AG04450 (cell line): ENCODE measurements at regions not wholly inside any gene's neighbourhood (a gene's known extent, or its start where the extent isn't known, plus 50 kb on each side); places are given as distances from the start of the nearest gene placed in this dataset.

Experiments used
- CTCF ChIA-PET: fragments of 300-600, 350-600 bp; formaldehyde crosslinking; extraction: SDS; loops from one replicate; lab custom pipeline; 2022; ENCODE audit warnings: antibody characterized with exemption, inconsistent platforms; lab: Charles Lee
- POLR2A ChIA-PET: fragments of 350-600 bp; formaldehyde crosslinking; extraction: SDS; loops from one replicate; lab custom pipeline; 2021; ENCODE audit warnings: antibody characterized with exemption, inconsistent platforms; lab: Yijun Ruan, JAX
- DNase-seq: peaks from one replicate; pipeline ENCODE4 v3.0.0-alpha.2; 2011; ENCODE audit warnings: low read depth, low spot score
- H3K27ac ChIP-seq: one replicate; pipeline ENCODE4 v1.5.1; 2012; ENCODE audit warnings: low read depth, low read length, control low read depth
- H3K27me3 ChIP-seq: one replicate; pipeline ENCODE4 v1.6.0; 2012; ENCODE audit warnings: low read length; ENCODE audit not compliant: control insufficient read depth, insufficient read depth
- H3K4me3 ChIP-seq: 2 replicates; pipeline ENCODE4 v1.5.1; 2011; ENCODE audit warnings: mild to moderate bottlenecking, low read depth, low read length, control low read depth
- H3K9me3 ChIP-seq: 2 replicates; pipeline ENCODE4 v1.5.1; 2012; ENCODE audit warnings: low read length; ENCODE audit not compliant: control insufficient read depth, insufficient read depth
- TF ChIP-seq, protein P1 (sequence below): IDR thresholded peaks from 2 replicates; pipeline ENCODE4 v1.5.1; 2011; ENCODE audit warnings: low read depth, low read length, control low read depth, inconsistent platforms

DNA sequence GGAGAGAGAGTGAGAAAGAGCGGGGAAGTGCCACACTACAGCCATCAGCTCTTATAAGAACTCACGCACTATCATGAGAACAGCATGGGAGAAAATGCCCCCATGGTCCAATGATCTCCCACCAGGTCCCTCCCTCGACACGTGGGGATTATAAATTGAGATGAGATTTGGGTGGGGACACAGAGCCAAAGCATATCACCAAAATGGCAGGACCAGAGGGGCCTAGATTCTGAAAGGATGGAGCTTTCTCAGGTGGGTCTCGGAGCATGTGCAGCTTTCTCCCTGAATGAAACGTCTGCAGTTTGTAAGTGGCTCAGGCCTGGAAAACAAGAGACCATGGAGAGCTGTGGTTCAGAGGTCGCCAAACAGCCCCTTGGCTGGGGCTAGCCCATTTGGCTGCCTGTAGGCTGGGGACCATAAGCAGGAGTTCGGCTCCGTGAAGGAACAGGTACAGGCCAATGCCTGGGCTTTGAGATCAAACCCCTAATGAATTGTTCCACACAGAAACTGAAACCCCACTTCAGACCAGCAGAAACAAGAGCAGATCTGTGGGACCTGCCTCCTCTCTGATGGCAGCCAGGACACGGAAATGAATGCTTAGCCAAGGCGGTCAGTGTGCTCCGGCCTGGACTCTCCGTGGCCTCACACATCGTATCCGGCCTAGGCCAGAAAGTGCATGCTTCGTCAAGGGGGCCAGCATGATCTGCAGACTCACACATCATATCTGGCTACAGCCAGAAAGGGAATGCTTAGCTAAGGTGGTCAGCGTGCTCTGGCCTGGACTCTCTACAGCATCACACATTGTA, 111.2 kb upstream of the TMEM18 start:
- ChIA-PET POLR2A (no interaction called here), CTCF (no interaction called here)
- no peak overlapping the region for H3K27ac ChIP-seq
- peaks cover 36% of the 10 kb centered on the region for H3K9me3 ChIP-seq
- no peak for DNase-seq
- no peak overlapping the region for H3K4me3 ChIP-seq
- TF ChIP-seq, protein P1, sequence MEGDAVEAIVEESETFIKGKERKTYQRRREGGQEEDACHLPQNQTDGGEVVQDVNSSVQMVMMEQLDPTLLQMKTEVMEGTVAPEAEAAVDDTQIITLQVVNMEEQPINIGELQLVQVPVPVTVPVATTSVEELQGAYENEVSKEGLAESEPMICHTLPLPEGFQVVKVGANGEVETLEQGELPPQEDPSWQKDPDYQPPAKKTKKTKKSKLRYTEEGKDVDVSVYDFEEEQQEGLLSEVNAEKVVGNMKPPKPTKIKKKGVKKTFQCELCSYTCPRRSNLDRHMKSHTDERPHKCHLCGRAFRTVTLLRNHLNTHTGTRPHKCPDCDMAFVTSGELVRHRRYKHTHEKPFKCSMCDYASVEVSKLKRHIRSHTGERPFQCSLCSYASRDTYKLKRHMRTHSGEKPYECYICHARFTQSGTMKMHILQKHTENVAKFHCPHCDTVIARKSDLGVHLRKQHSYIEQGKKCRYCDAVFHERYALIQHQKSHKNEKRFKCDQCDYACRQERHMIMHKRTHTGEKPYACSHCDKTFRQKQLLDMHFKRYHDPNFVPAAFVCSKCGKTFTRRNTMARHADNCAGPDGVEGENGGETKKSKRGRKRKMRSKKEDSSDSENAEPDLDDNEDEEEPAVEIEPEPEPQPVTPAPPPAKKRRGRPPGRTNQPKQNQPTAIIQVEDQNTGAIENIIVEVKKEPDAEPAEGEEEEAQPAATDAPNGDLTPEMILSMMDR = no peak
- H3K27me3 ChIP-seq = no peaks in the 10 kb centered on the region

DNA sequence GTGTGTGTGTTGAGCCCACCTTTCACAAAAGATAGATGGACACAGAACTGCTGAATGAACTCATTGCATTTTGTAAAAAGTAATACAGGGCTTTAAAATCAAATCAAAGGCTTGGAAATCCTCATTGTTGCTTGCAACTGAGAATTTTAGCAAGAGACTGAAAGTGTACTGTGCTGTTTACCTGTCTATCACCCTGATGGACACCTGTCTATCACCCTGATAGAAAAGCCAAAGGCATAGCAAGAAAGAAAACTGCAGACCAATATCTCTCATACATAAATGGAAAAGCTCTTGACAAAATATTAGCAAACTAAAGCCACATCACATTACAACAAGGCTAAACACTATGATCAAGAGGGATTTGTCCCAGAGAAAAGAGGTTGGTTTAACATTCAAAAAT, 107.5 kb upstream of the TMEM18 start:
- DNase-seq = no peak
- no peak overlapping the region for H3K4me3 ChIP-seq
- no peak overlapping the region for H3K27ac ChIP-seq
- CTCF ChIA-PET = no interaction called here
- peaks cover 37% of the 10 kb centered on the region for H3K9me3 ChIP-seq
- POLR2A ChIA-PET = no interaction called here
- TF ChIP-seq, protein P1 = no peak
- no peaks in the 10 kb centered on the region for H3K27me3 ChIP-seq

DNA sequence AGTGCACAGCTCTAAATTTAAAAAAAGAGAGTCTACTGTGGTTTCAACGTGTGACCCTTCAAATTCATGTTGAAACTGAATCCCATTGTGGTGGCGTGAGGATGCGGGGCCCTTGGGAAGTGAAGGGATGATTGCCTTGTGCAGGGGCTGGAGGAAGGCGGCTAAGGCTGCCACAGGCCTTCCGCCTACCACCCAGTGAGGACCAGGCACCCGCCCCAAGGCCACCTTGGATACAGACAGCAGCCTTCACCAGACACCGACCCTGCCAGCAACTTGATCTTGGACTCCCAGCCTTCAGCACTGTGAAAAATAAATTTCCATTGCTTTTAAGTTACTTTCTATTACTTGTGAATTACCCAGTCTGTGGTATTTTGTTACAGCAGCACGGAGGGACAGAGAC, 103.4 kb upstream of the TMEM18 start:
- H3K9me3 ChIP-seq = peaks cover 43% of the 10 kb centered on the region
- H3K27ac ChIP-seq = no peak overlapping the region
- no peaks in the 10 kb centered on the region for H3K27me3 ChIP-seq
- ChIA-PET POLR2A (no interaction called here), CTCF (no interaction called here)
- DNase-seq = no peak
- TF ChIP-seq, protein P1 = no peak
- no peak overlapping the region for H3K4me3 ChIP-seq

DNA sequence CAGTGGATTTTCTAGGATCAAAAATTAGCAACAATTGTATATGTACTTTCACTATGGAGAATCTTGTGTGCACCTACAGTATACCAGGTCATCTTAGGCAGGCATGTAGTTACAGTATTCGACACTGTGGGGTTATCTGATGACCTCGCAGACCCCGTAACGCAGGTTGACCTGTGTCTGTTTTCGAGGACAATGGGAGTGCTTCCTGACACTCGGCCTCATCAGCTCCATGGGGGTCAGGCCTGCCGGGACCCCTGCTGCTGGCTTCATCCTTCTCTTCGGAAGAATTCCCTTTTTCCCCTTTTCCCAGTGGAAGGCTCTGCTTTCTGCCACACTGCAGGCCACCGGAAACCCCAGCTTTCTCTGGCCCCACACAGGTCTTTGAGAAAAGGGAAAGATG, 102.8 kb upstream of the TMEM18 start:
- no peak for DNase-seq
- Histone ChIP-seq H3K4me3 (no peak overlapping the region), H3K27ac (no peak overlapping the region), H3K27me3 (no peaks in the 10 kb centered on the region), H3K9me3 (peaks cover 43% of the 10 kb centered on the region)
- TF ChIP-seq, protein P1 = no peak
- ChIA-PET POLR2A (no interaction called here), CTCF (no interaction called here)

DNA sequence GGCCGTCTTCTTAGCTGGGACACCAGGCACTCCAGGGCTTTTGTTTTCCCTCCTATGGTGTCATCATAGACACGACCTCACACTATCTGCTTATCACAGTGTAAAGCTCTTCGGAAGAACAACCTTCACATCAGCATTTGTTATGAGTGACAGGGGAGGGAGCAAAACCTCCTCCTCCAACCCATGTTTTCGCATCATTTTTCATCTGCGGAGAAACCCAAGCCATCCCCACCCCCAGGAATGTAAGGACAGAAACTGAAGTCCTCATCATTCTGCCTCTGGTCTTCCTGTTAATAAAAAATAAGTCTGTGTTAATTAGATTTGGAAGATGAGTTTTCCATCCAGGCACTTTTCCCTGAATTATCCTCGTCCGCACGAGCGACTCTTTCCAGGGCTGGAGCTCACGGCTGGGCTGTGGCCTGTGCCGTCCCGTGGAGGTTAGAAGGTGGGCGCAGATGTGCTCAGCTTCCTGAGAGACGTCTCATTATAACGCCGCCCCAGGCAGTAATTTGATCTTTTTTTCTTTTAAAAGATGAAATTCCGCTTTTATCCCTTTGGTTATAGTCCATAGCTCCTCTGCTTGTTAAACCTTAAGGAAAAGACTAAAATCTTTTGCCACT, 101.6 kb upstream of the TMEM18 start:
- ChIA-PET CTCF (no interaction called here), POLR2A (no interaction called here)
- DNase-seq = no peak
- Histone ChIP-seq H3K4me3 (no peak overlapping the region), H3K9me3 (peaks cover 52% of the 10 kb centered on the region), H3K27ac (no peak overlapping the region), H3K27me3 (no peaks in the 10 kb centered on the region)
- TF ChIP-seq, protein P1 = no peak
